DND-41 (cell line): ENCODE measurements at regions not wholly inside any gene's neighbourhood (a gene's known extent, or its start where the extent isn't known, plus 50 kb on each side); places are given as distances from the start of the nearest gene placed in this dataset.

Experiments used
- CTCF ChIP-seq: IDR thresholded peaks from 2 replicates; pipeline ENCODE4 v1.5.1; 2012; ENCODE audit warnings: borderline replicate concordance, low read length, moderate library complexity, mild to moderate bottlenecking; ENCODE audit not compliant: poor library complexity, severe bottlenecking; ENCODE audit errors: extremely low read depth
- EZH2 ChIP-seq: IDR thresholded peaks from 3 replicates; pipeline ENCODE4 v1.6.1; 2012; ENCODE audit warnings: borderline replicate concordance, low read depth, mild to moderate bottlenecking, moderate library complexity, low read length, inconsistent platforms; ENCODE audit not compliant: severe bottlenecking

DNA sequence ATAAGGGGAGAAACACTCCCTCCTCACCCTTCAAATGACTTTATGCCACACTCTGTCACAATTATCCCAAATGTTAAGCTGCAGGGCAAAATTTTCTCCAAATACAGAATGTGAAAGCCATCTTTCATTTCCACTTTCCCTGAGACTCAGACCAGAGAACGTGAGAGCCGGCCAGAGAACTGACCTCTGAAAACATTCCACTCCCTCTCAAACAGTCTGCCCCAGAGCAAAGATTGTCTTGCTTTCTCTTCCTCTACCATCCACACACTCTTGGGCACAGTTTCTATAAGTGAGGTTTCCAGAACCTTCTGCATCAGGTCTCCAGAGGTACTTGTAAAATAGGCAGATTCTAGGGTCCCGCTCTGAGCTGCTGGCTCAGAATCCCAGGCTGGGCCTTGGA is 278.1 kb downstream of the FRK start:
- TF ChIP-seq CTCF (no peak), EZH2 (no peak)
